Activated CD4-positive, alpha-beta T cell treated with anti-CD3 and anti-CD28 coated beads, Interleukin-2, amount 10 ng/mL, durations not matched to agents 24 days and 14 days (primary cell): ENCODE measurements at regions not wholly inside any gene's neighbourhood (a gene's known extent, or its start where the extent isn't known, plus 50 kb on each side); places are given as distances from the start of the nearest gene placed in this dataset.
"Not testable (repeated sequence)": the region's sequence is repeated elsewhere in the genome, so short reads cannot be mapped to it uniquely, and the experiment has no call there.

Experiments
- DNase-seq: peaks from one replicate; pipeline ENCODE4 v3.0.0; 2022
- H3K27ac Mint-ChIP-seq: one replicate; pipeline ENCODE4 v1.8.0; 2022; ENCODE audit warnings: mild to moderate bottlenecking, mixed read lengths
- H3K27me3 Mint-ChIP-seq: one replicate; pipeline ENCODE4 v1.8.0; 2022; ENCODE audit warnings: mixed read lengths
- H3K36me3 Mint-ChIP-seq: one replicate; pipeline ENCODE4 v1.8.0; 2022; ENCODE audit warnings: low read depth, mild to moderate bottlenecking, mixed read lengths
- H3K4me1 Mint-ChIP-seq: one replicate; pipeline ENCODE4 v1.8.0; 2021; ENCODE audit warnings: mixed read lengths
- H3K4me3 Mint-ChIP-seq: one replicate; pipeline ENCODE4 v1.8.0; 2022; ENCODE audit warnings: mild to moderate bottlenecking, moderate library complexity, mixed read lengths
- H3K9me3 Mint-ChIP-seq: one replicate; pipeline ENCODE4 v1.8.0; 2021; ENCODE audit warnings: mixed read lengths
- intact Hi-C: fragments of 100-400 bp; cut with micrococcal nuclease; formaldehyde crosslinking; loops from one replicate; pipeline ENCODE4 v1.15.1; 2023

DNA sequence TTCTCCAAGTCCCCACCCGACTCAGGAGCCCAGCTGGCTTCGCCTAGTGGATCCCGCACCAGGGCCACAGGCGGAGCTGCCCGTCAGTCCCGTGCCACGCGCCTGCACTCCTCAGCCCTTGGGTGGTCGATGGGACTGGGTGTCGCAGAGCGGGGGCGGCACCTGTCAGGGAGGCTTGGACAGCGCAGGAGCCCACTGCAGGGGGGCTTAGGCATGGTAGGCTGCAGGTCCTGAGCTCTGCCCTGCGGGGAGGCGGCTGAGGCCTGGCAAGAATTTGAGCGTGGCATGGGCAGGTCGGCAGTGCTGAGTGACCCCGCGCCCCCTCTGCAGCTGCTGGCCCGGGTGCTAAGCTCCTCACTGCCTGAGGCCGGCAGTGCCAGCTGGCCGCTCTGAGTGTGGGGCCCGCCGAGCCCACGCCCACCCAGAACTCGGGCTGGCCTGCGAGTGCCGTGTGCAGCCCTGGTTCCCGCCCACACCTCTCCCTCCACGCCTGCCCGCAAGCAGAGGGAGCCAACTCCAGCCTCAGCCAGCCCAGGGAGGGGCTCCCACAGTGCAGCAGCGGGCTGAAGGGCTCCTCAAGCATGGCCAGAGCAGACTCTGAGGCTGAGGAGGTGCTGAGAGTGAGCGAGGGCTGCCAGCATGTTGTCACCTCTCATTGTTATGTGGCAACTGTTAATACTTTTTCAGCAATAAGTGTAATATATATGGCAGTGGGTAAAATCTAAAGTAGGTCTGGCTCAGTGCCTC, 548.4 kb upstream of the BRINP3 start:
- H3K4me3 Mint-ChIP-seq = no peak overlapping the region
- no peak overlapping the region for H3K27ac Mint-ChIP-seq
- no peaks in the 10 kb centered on the region for H3K36me3 Mint-ChIP-seq
- intact Hi-C loops = no loop called here
- H3K9me3 Mint-ChIP-seq = peaks cover 5% of the 10 kb centered on the region
- H3K27me3 Mint-ChIP-seq = no peaks in the 10 kb centered on the region
- H3K4me1 Mint-ChIP-seq = no peaks in the 10 kb centered on the region
- no peak for DNase-seq

GRCh38 chr1:191026828-191027227, 549.2 kb upstream of the BRINP3 start:
- Mint-ChIP-seq H3K27ac (no peak overlapping the region), H3K27me3 (no peaks in the 10 kb centered on the region), H3K4me3 (no peak overlapping the region), H3K36me3 (no peaks in the 10 kb centered on the region), H3K4me1 (no peaks in the 10 kb centered on the region), H3K9me3 (peaks cover 9% of the 10 kb centered on the region)
- intact Hi-C loops = no loop called here
- no peak for DNase-seq

- Mint-ChIP-seq H3K27ac (no peak overlapping the region), H3K36me3 (no peaks in the 10 kb centered on the region), H3K9me3 (peaks cover 13% of the 10 kb centered on the region), H3K4me1 (no peaks in the 10 kb centered on the region), H3K27me3 (no peaks in the 10 kb centered on the region), H3K4me3 (no peak overlapping the region)
- intact Hi-C loops = no loop called here
- DNase-seq = no peak
Observed at GRCh38 chr1:191034132-191034531, 556.5 kb upstream of the BRINP3 start.

GRCh38 chr1:191043066-191043465, 565.4 kb upstream of the BRINP3 start:
- no peak for DNase-seq
- Mint-ChIP-seq H3K27me3 (no peaks in the 10 kb centered on the region), H3K9me3 (peaks cover 3% of the 10 kb centered on the region), H3K36me3 (no peaks in the 10 kb centered on the region), H3K4me1 (no peaks in the 10 kb centered on the region), H3K27ac (no peak overlapping the region), H3K4me3 (no peak overlapping the region)
- intact Hi-C loops = no loop called here

GRCh38 chr1:191049781-191050180, 572.1 kb upstream of the BRINP3 start:
- Mint-ChIP-seq H3K36me3 (no peaks in the 10 kb centered on the region), H3K27ac (no peak overlapping the region), H3K4me1 (no peaks in the 10 kb centered on the region), H3K9me3 (peaks cover 10% of the 10 kb centered on the region), H3K4me3 (no peak overlapping the region), H3K27me3 (no peaks in the 10 kb centered on the region)
- intact Hi-C loops = no loop called here
- no peak for DNase-seq

DNA sequence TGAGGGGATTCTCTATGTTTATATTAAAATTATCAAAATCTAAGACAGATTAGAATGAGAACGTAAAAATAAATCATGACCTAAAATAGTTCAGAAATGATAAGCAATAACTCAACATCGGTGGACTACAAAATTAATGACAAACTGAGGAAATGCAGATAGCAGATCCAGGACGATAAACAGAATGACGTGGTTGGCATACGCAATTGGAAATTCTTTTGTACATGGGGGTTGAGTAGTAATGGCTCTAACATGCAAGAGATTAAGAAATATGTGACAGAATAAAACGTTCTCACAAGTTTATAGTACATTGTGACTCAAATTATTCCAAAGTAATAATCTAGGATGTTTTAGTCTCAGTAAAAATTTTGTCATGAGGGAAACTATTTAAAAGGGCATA, 575.2 kb upstream of the BRINP3 start:
- no peak for DNase-seq
- intact Hi-C loops = no loop called here
- no peak overlapping the region for H3K4me3 Mint-ChIP-seq
- H3K27ac Mint-ChIP-seq = no peak overlapping the region
- peaks cover 10% of the 10 kb centered on the region for H3K9me3 Mint-ChIP-seq
- H3K27me3 Mint-ChIP-seq = no peaks in the 10 kb centered on the region
- no peaks in the 10 kb centered on the region for H3K36me3 Mint-ChIP-seq
- no peaks in the 10 kb centered on the region for H3K4me1 Mint-ChIP-seq

DNA sequence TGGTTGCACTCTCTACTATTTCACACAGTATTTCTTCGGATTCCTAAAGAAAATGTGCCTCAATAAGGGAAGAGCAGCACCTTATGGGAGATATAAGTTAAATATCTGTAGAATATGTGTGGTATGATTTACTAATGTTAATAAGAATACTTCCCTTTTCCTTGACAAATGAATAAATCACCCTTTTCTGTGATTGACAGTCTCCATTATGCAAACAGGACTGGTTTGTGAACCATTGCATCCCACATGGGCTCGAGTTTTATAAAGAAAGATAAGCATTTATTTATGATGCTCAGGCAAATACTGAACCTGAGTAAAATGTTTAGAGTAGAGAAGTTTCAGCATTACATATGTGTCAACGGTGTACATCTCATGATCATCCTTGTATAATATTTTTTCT, 587.7 kb upstream of the BRINP3 start:
- no peak overlapping the region for H3K4me3 Mint-ChIP-seq
- H3K27me3 Mint-ChIP-seq = no peaks in the 10 kb centered on the region
- intact Hi-C loops = no loop called here

DNA sequence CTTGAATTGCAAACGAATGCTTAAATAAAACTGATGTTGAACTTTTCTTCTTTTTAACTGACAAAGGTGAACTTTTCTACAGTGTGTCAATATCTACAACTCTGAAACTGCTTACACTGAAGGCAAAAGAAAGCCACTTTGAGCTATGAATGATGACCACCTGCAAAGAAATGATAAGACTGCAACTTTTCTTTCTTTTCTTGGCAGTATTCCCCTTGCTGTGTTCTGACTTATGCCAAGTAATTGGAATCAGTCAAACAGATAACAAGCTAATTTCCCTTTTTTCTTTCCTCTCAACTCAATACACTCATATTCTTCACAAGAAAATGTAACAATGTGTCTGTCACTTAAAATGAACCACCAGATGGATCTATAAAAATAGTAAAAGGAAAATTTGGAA, 588.1 kb upstream of the BRINP3 start:
- intact Hi-C loops = no loop called here
- Mint-ChIP-seq H3K27ac (no peak overlapping the region), H3K27me3 (no peaks in the 10 kb centered on the region), H3K36me3 (no peaks in the 10 kb centered on the region), H3K4me1 (no peaks in the 10 kb centered on the region), H3K4me3 (no peak overlapping the region), H3K9me3 (peaks cover 13% of the 10 kb centered on the region)
- no peak for DNase-seq

More for the DNA sequence above, 587.7 kb upstream of the BRINP3 start:
- no peaks in the 10 kb centered on the region for H3K4me1 Mint-ChIP-seq
- no peak overlapping the region for H3K27ac Mint-ChIP-seq
- H3K36me3 Mint-ChIP-seq = no peaks in the 10 kb centered on the region
- DNase-seq = no peak
- peaks cover 15% of the 10 kb centered on the region for H3K9me3 Mint-ChIP-seq

GRCh38 chr1:191074881-191075280, 597.2 kb upstream of the BRINP3 start:
- no peaks in the 10 kb centered on the region for H3K4me1 Mint-ChIP-seq
- no peaks in the 10 kb centered on the region for H3K27me3 Mint-ChIP-seq
- H3K4me3 Mint-ChIP-seq = no peak overlapping the region
- H3K27ac Mint-ChIP-seq = no peak overlapping the region
- no peak for DNase-seq
- no peaks in the 10 kb centered on the region for H3K36me3 Mint-ChIP-seq
- intact Hi-C loops = no loop called here
- H3K9me3 Mint-ChIP-seq = no peaks in the 10 kb centered on the region

- H3K4me1 Mint-ChIP-seq, H3K9me3 Mint-ChIP-seq, H3K4me3 Mint-ChIP-seq, intact Hi-C loops, H3K27ac Mint-ChIP-seq, H3K27me3 Mint-ChIP-seq, DNase-seq, H3K36me3 Mint-ChIP-seq: not testable (repeated sequence)
Observed at GRCh38 chr1:191083090-191083489, 605.4 kb upstream of the BRINP3 start.

GRCh38 chr1:191085121-191085520, 607.5 kb upstream of the BRINP3 start:
- Mint-ChIP-seq H3K27me3 (no peaks in the 10 kb centered on the region), H3K9me3 (no peaks in the 10 kb centered on the region), H3K4me3 (no peak overlapping the region), H3K27ac (no peak overlapping the region), H3K36me3 (no peaks in the 10 kb centered on the region), H3K4me1 (no peaks in the 10 kb centered on the region)
- DNase-seq = no peak
- intact Hi-C loops = no loop called here

GRCh38 chr1:191086910-191087309, 609.2 kb upstream of the BRINP3 start:
- Mint-ChIP-seq H3K27ac (no peak overlapping the region), H3K9me3 (no peaks in the 10 kb centered on the region), H3K36me3 (no peaks in the 10 kb centered on the region), H3K4me1 (no peaks in the 10 kb centered on the region), H3K4me3 (no peak overlapping the region), H3K27me3 (no peaks in the 10 kb centered on the region)
- intact Hi-C loops = no loop called here
- DNase-seq = no peak

DNA sequence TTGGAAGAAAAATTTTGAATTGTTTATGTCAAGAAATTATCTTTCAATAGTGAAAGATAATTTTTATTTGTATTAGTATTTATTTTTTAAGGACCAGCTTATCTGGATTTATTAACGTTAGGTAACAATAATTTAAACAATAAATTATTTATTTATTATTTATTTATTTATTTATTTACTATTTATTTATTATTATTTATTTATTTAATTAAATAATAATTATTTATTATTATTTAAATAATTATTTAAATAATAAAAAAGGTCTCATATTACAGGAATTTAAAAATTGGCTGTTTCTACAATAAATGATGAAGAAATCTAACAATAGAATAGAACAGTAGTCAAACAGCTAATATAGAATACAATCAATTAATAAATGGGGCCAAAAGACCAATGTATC, 618.7 kb upstream of the BRINP3 start:
- DNase-seq = no peak
- H3K27me3 Mint-ChIP-seq = no peaks in the 10 kb centered on the region
- no peaks in the 10 kb centered on the region for H3K4me1 Mint-ChIP-seq
- peaks cover 5% of the 10 kb centered on the region for H3K9me3 Mint-ChIP-seq
- H3K4me3 Mint-ChIP-seq = no peak overlapping the region
- no peaks in the 10 kb centered on the region for H3K36me3 Mint-ChIP-seq
- intact Hi-C loops = no loop called here
- no peak overlapping the region for H3K27ac Mint-ChIP-seq

DNA sequence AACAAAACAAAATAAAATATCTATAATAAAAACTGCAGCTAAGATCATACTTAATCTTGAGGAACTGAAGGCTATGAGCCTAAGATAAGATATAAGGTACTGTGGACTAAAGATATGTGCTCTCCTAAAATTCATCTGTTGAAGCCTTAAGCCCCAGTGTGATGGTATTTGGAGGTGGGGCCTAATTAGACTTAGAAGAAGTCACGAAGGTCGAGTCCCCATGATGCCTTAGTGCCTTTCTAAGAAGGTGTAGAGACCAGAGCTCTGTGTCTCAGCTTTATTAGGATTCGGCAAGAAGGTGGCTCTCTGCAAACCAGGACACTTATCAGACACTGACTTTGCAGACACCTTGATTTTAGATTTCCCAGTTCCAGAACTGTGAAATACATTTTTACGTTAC, 622.0 kb upstream of the BRINP3 start:
- H3K27ac Mint-ChIP-seq = no peak overlapping the region
- peaks cover 5% of the 10 kb centered on the region for H3K9me3 Mint-ChIP-seq
- no peak overlapping the region for H3K4me3 Mint-ChIP-seq
- no peaks in the 10 kb centered on the region for H3K36me3 Mint-ChIP-seq
- intact Hi-C loops = no loop called here
- DNase-seq = no peak
- H3K27me3 Mint-ChIP-seq = no peaks in the 10 kb centered on the region
- no peaks in the 10 kb centered on the region for H3K4me1 Mint-ChIP-seq

DNA sequence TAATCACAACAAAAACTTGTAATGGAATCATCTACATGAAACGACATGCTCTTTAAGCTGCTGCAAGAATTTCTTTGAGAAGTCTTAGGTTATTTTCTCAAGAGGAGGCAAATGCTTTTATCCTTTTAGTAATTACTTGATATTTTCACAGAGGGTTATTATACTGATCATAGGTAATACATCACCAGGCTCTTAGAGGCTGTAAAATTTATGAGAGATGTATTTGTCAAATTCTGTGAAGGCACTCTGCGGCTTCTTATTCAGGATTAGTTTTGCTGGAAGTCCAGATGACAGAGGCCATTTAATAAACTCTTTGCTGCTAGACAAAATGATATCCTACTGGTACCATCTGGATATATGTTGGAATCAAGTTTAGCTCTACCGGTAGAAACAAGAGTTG, 624.3 kb upstream of the BRINP3 start:
- no peaks in the 10 kb centered on the region for H3K4me1 Mint-ChIP-seq
- no peaks in the 10 kb centered on the region for H3K9me3 Mint-ChIP-seq
- no peaks in the 10 kb centered on the region for H3K36me3 Mint-ChIP-seq
- intact Hi-C loops = no loop called here
- H3K27ac Mint-ChIP-seq = no peak overlapping the region
- no peak overlapping the region for H3K4me3 Mint-ChIP-seq
- DNase-seq = no peak
- no peaks in the 10 kb centered on the region for H3K27me3 Mint-ChIP-seq
